H9 (cell line): ENCODE measurements at regions not wholly inside any gene's neighbourhood (a gene's known extent, or its start where the extent isn't known, plus 50 kb on each side); places are given as distances from the start of the nearest gene placed in this dataset.

Experiments
- DNase-seq: peaks from one replicate; pipeline ENCODE4 v3.0.0-alpha.2; 2017
- H2AFZ ChIP-seq: one replicate; pipeline ENCODE4 v1.6.1; 2013; ENCODE audit warnings: mild to moderate bottlenecking, low read length, control low read depth, moderate library complexity
- H2AK5ac ChIP-seq: 2 replicates; pipeline ENCODE4 v1.6.1; 2013; ENCODE audit warnings: low read length, control low read depth, mixed read lengths; ENCODE audit not compliant: insufficient read length
- H2BK120ac ChIP-seq: one replicate; pipeline ENCODE4 v1.6.1; 2013; ENCODE audit warnings: low read depth, mild to moderate bottlenecking, low read length, control low read depth, inconsistent platforms; ENCODE audit not compliant: poor library complexity, severe bottlenecking
- H2BK12ac ChIP-seq: 2 replicates; pipeline ENCODE4 v1.6.1; 2013; ENCODE audit warnings: low read length, control low read depth, mixed read lengths, low read depth; ENCODE audit not compliant: insufficient read length
- H2BK15ac ChIP-seq: 2 replicates; pipeline ENCODE4 v1.6.1; 2013; ENCODE audit warnings: low read depth, low read length, control low read depth
- H2BK20ac ChIP-seq: one replicate; pipeline ENCODE4 v1.6.1; 2013; ENCODE audit warnings: low read depth, mild to moderate bottlenecking, low read length, control low read depth, inconsistent platforms; ENCODE audit not compliant: poor library complexity, severe bottlenecking
- H2BK5ac ChIP-seq: 2 replicates; pipeline ENCODE4 v1.6.1; 2013; ENCODE audit warnings: low read length, control low read depth, mixed read lengths; ENCODE audit not compliant: insufficient read length
- H3K14ac ChIP-seq: 2 replicates; pipeline ENCODE4 v1.6.1; 2013; ENCODE audit warnings: low read length, control low read depth; ENCODE audit not compliant: insufficient read depth
- H3K18ac ChIP-seq: 2 replicates; pipeline ENCODE4 v1.6.1; 2013; ENCODE audit warnings: low read depth, mild to moderate bottlenecking, mixed read lengths, low read length, control low read depth; ENCODE audit not compliant: insufficient read length
- H3K23ac ChIP-seq: 2 replicates; pipeline ENCODE4 v1.6.1; 2013; ENCODE audit warnings: low read length, control low read depth, mixed read lengths, low read depth; ENCODE audit not compliant: insufficient read length
- H3K23me2 ChIP-seq: 2 replicates; pipeline ENCODE4 v1.6.1; 2013; ENCODE audit warnings: low read depth, mild to moderate bottlenecking, mixed read lengths, low read length, control low read depth; ENCODE audit not compliant: insufficient read length, poor library complexity, severe bottlenecking
- H3K27ac ChIP-seq: 2 replicates; pipeline ENCODE4 v1.5.1; 2013; ENCODE audit warnings: low read length, control low read depth, mixed read lengths, low read depth; ENCODE audit not compliant: insufficient read length
- H3K27me3 ChIP-seq: 2 replicates; pipeline ENCODE4 v1.6.1; 2013; ENCODE audit warnings: low read length, control low read depth, inconsistent platforms; ENCODE audit not compliant: insufficient read depth
- H3K4ac ChIP-seq: 2 replicates; pipeline ENCODE4 v1.6.1; 2013; ENCODE audit warnings: low read depth, mild to moderate bottlenecking, control low read depth, inconsistent platforms, low read length, moderate library complexity
- H3K4me1 ChIP-seq: 2 replicates; pipeline ENCODE4 v1.6.1; 2013; ENCODE audit warnings: low read length, control low read depth, inconsistent platforms; ENCODE audit not compliant: insufficient read depth
- H3K4me2 ChIP-seq: 2 replicates; pipeline ENCODE4 v1.6.1; 2013; ENCODE audit warnings: low read length, control low read depth, mixed read lengths; ENCODE audit not compliant: insufficient read length, insufficient read depth
- H3K56ac ChIP-seq: 2 replicates; pipeline ENCODE4 v1.6.1; 2013; ENCODE audit warnings: low read depth, mild to moderate bottlenecking, mixed read lengths, low read length, control low read depth; ENCODE audit not compliant: insufficient read length
- H3K79me1 ChIP-seq: 2 replicates; pipeline ENCODE4 v1.6.1; 2013; ENCODE audit warnings: low read depth, mild to moderate bottlenecking, moderate library complexity, low read length, control low read depth, inconsistent platforms; ENCODE audit not compliant: insufficient read depth, poor library complexity, severe bottlenecking
- H3K79me2 ChIP-seq: 2 replicates; pipeline ENCODE4 v1.6.1; 2013; ENCODE audit warnings: low read length, control low read depth, inconsistent platforms; ENCODE audit not compliant: insufficient read depth
- H3K9ac ChIP-seq: 2 replicates; pipeline ENCODE4 v1.6.1; 2013; ENCODE audit warnings: low read length, control low read depth, mixed read lengths; ENCODE audit not compliant: insufficient read length; ENCODE audit errors: extremely low read depth
- H3K9me3 ChIP-seq: one replicate; pipeline ENCODE4 v1.6.1; 2013; ENCODE audit warnings: low read depth, low read length, inconsistent platforms; ENCODE audit not compliant: control insufficient read depth
- H3T11ph ChIP-seq: one replicate; pipeline ENCODE4 v1.6.1; 2013; ENCODE audit warnings: mild to moderate bottlenecking, low read length, control low read depth, inconsistent platforms
- H4K20me1 ChIP-seq: one replicate; pipeline ENCODE4 v1.6.1; 2013; ENCODE audit not compliant: control insufficient read depth, insufficient read length, insufficient read depth
- H4K5ac ChIP-seq: 2 replicates; pipeline ENCODE4 v1.6.1; 2013; ENCODE audit warnings: low read depth, mild to moderate bottlenecking, mixed read lengths, low read length, control low read depth; ENCODE audit not compliant: insufficient read length
- H4K8ac ChIP-seq: replicated peaks from 2 replicates; pipeline ENCODE4 v1.6.1; 2013; ENCODE audit warnings: low read length, control low read depth, mixed read lengths, low read depth; ENCODE audit not compliant: insufficient read length
- H4K91ac ChIP-seq: 2 replicates; pipeline ENCODE4 v1.6.1; 2013; ENCODE audit warnings: low read depth, mild to moderate bottlenecking, moderate library complexity, mixed read lengths, low read length, control low read depth; ENCODE audit not compliant: insufficient read length
- H3K27ac Mint-ChIP-seq, 3 experiments: 2 replicates in 2 of 3; 3 replicates in 1 of 3; pipeline ENCODE4 v1.8.0; 2020 to 2021; ENCODE audit warnings: mixed read lengths in 3 of 3, mild to moderate bottlenecking in 1 of 3, moderate library complexity in 1 of 3
- H3K27me3 Mint-ChIP-seq: 2 replicates; pipeline ENCODE4 v1.8.0; 2021; ENCODE audit warnings: low read depth, mild to moderate bottlenecking, moderate library complexity, mixed read lengths
- H3K36me3 Mint-ChIP-seq, 3 experiments: 2 replicates in 2 of 3; 3 replicates in 1 of 3; pipeline ENCODE4 v1.8.0; 2020 to 2021; ENCODE audit warnings: low read depth in 3 of 3, mixed read lengths in 3 of 3; ENCODE audit not compliant: insufficient read depth in 1 of 3
- H3K4me1 Mint-ChIP-seq, 2 experiments: 2 replicates each; pipeline ENCODE4 v1.8.0; 2020; ENCODE audit warnings: mixed read lengths in 2 of 2
- H3K4me3 Mint-ChIP-seq, 2 experiments: 2 replicates in 1 of 2; 3 replicates in 1 of 2; pipeline ENCODE4 v1.8.0; 2020 to 2021; ENCODE audit warnings: mild to moderate bottlenecking in 2 of 2, mixed read lengths in 2 of 2, moderate library complexity in 1 of 2
- H3K9me3 Mint-ChIP-seq, 2 experiments: 2 replicates in 1 of 2; 3 replicates in 1 of 2; pipeline ENCODE4 v1.8.0; 2020; ENCODE audit warnings: mild to moderate bottlenecking in 2 of 2, mixed read lengths in 2 of 2, moderate library complexity in 1 of 2
- CTCF ChIP-seq: fragments of 200-600 bp; sonication (generic); conservative IDR thresholded peaks from 3 replicates; pipeline ENCODE4 v1.8.0; 2021; ENCODE audit warnings: antibody characterized with exemption, mild to moderate bottlenecking
- WGBS: extraction: QIAGEN DNeasy Blood & Tissue Kit; methylation state at CpG from one replicate; pipeline ENCODE4 v1.1.7; 2013; ENCODE audit warnings: missing lambda C conversion rate, low lambda C conversion rate, mixed read lengths; ENCODE audit not compliant: insufficient read length; ENCODE audit errors: extremely low coverage; 5-methylcytosine and 5-hydroxymethylcytosine counted together

GRCh38 chr12:131445184-131445774 lies 265.6 kb upstream of the SFSWAP start:
- Histone ChIP-seq H4K91ac (no peak overlapping the region), H4K5ac (no peak overlapping the region)
- DNase-seq, result peak; percentile 43

More at GRCh38 chr12:131445184-131445774, 265.6 kb upstream of the SFSWAP start:
- Histone ChIP-seq H2BK120ac (no peak overlapping the region), H3K27me3 (no peaks in the 10 kb centered on the region), H2BK20ac (no peak overlapping the region), H2AK5ac (no peak overlapping the region), H3K4me1 (no peaks in the 10 kb centered on the region), H3T11ph (no peak overlapping the region), H4K8ac (no peak overlapping the region), H3K23ac (no peak overlapping the region), H3K14ac (no peak overlapping the region), H3K56ac (no peak overlapping the region), H3K79me1 (no peaks in the 10 kb centered on the region), H3K23me2 (no peaks in the 10 kb centered on the region), H4K20me1 (no peaks in the 10 kb centered on the region), H3K4me2 (no peak overlapping the region), H2BK15ac (no peak overlapping the region), H3K9ac (no peak overlapping the region), H2BK5ac (no peak overlapping the region), H3K9me3 (no peaks in the 10 kb centered on the region), H3K79me2 (no peaks in the 10 kb centered on the region), H2AFZ (no peak overlapping the region), H3K18ac (no peak overlapping the region), H3K27ac (no peak overlapping the region), H3K4ac (no peak overlapping the region), H2BK12ac (no peak overlapping the region)
- Mint-ChIP-seq H3K9me3 (peaks cover 0 to 9% of the 10 kb centered on the region in 2 experiments; a peak in 4 of 5 replicates), H3K36me3 (peaks cover 0 to 5% (median 0%) of the 10 kb centered on the region in 3 experiments; a peak in 2 of 7 replicates), H3K27ac (no peak overlapping the region), H3K4me3 (no peak overlapping the region), H3K27me3 (no peaks in the 10 kb centered on the region), H3K4me1 (peaks cover 0 to 19% of the 10 kb centered on the region in 2 experiments; a peak in 3 of 4 replicates)
- no CpG with 5 or more reads among the region's 13 CpGs for WGBS
- TF ChIP-seq CTCF, result no peak
